DND-41 (cell line): ENCODE measurements at regions not wholly inside any gene's neighbourhood (a gene's known extent, or its start where the extent isn't known, plus 50 kb on each side); places are given as distances from the start of the nearest gene placed in this dataset.

Source experiments
- ATAC-seq: fragments of 200-7000 bp; cut with Tn5 transposase; 3 replicates; pipeline ENCODE4 v1.9.1; 2021; ENCODE audit warnings: low read depth; ENCODE audit not compliant: insufficient read depth
- DNase-seq: peaks from one replicate; pipeline ENCODE4 v3.0.0-alpha.2; 2020
- H2AFZ ChIP-seq: 2 replicates; pipeline ENCODE4 v1.6.0; 2012; ENCODE audit warnings: low read depth, low read length
- H3K27ac ChIP-seq: 2 replicates; pipeline ENCODE4 v1.5.1; 2012; ENCODE audit warnings: low read length, inconsistent platforms
- H3K27me3 ChIP-seq: fragments of 200-600 bp; sonication (generic); 2 replicates; pipeline ENCODE4 v1.6.0; 2012; ENCODE audit warnings: low read length, mild to moderate bottlenecking, inconsistent platforms; ENCODE audit not compliant: insufficient read depth, poor library complexity
- H3K36me3 ChIP-seq: 2 replicates; pipeline ENCODE4 v1.5.1; 2012; ENCODE audit warnings: low read length, inconsistent platforms; ENCODE audit not compliant: insufficient read depth
- H3K4me1 ChIP-seq: 2 replicates; pipeline ENCODE4 v1.5.1; 2012; ENCODE audit warnings: mild to moderate bottlenecking, low read length; ENCODE audit not compliant: insufficient read depth
- H3K4me2 ChIP-seq: 2 replicates; pipeline ENCODE4 v1.6.0; 2012; ENCODE audit warnings: mild to moderate bottlenecking, moderate library complexity, low read length, inconsistent platforms; ENCODE audit not compliant: insufficient read depth
- H3K4me3 ChIP-seq, 2 experiments: fragments of 200-600 bp in 1 of 2; shearing (Covaris generic) in 1 of 2; 2 replicates each; pipeline ENCODE4 v1.5.1; 2012 to 2016; ENCODE audit warnings: inconsistent platforms in 2 of 2, low read length in 2 of 2, mild to moderate bottlenecking in 2 of 2, low read depth in 1 of 2, moderate library complexity in 1 of 2
- H3K79me2 ChIP-seq: 2 replicates; pipeline ENCODE4 v1.6.0; 2012; ENCODE audit warnings: low read length, inconsistent platforms; ENCODE audit not compliant: insufficient read depth
- H3K9ac ChIP-seq: 2 replicates; pipeline ENCODE4 v1.6.0; 2012; ENCODE audit warnings: low read depth, mild to moderate bottlenecking, inconsistent platforms, low read length, moderate library complexity
- H3K9me3 ChIP-seq: 2 replicates; pipeline ENCODE4 v1.5.1; 2012; ENCODE audit warnings: low read length, moderate library complexity, mild to moderate bottlenecking, inconsistent platforms; ENCODE audit not compliant: insufficient read depth, severe bottlenecking
- H4K20me1 ChIP-seq: 2 replicates; pipeline ENCODE4 v1.6.0; 2012; ENCODE audit warnings: low read length; ENCODE audit not compliant: insufficient read depth
- EZH2 ChIP-seq: IDR thresholded peaks from 3 replicates; pipeline ENCODE4 v1.6.1; 2012; ENCODE audit warnings: borderline replicate concordance, low read depth, mild to moderate bottlenecking, moderate library complexity, low read length, inconsistent platforms; ENCODE audit not compliant: severe bottlenecking
- TF ChIP-seq, protein P1 (sequence below): IDR thresholded peaks from 2 replicates; pipeline ENCODE4 v1.5.1; 2012; ENCODE audit warnings: borderline replicate concordance, low read length, moderate library complexity, mild to moderate bottlenecking; ENCODE audit not compliant: poor library complexity, severe bottlenecking; ENCODE audit errors: extremely low read depth

DNA sequence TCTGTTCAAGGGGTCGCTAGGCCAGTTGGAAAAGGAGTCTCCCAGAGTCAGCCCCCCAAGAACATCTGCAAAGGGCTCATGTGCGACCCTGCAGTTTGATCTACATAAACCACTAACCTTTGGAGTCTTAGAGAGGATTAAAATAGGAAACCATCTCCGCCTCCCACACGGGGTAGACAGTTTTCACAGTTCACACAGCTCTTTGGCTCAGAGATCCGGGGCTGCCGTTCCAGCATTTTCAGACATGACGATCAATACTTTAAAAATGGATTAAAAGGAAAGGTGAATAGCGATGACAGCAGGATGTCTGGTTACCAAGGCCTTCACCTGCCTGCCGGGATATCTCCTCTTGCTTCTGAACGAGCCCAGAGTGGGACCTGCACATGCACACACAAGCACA lies 59.8 kb upstream of the BCL11B start:
- Histone ChIP-seq H3K4me3 (no peak overlapping the region), H3K36me3 (no peaks in the 10 kb centered on the region), H3K9ac (no peak overlapping the region), H3K4me1 (no peaks in the 10 kb centered on the region), H3K27ac (no peak overlapping the region), H2AFZ (no peak overlapping the region), H3K27me3 (peaks cover 3% of the 10 kb centered on the region), H4K20me1 (no peaks in the 10 kb centered on the region), H3K9me3 (no peaks in the 10 kb centered on the region), H3K79me2 (no peaks in the 10 kb centered on the region), H3K4me2 (no peak overlapping the region)
- no peak for TF ChIP-seq EZH2
- TF ChIP-seq, protein P1, sequence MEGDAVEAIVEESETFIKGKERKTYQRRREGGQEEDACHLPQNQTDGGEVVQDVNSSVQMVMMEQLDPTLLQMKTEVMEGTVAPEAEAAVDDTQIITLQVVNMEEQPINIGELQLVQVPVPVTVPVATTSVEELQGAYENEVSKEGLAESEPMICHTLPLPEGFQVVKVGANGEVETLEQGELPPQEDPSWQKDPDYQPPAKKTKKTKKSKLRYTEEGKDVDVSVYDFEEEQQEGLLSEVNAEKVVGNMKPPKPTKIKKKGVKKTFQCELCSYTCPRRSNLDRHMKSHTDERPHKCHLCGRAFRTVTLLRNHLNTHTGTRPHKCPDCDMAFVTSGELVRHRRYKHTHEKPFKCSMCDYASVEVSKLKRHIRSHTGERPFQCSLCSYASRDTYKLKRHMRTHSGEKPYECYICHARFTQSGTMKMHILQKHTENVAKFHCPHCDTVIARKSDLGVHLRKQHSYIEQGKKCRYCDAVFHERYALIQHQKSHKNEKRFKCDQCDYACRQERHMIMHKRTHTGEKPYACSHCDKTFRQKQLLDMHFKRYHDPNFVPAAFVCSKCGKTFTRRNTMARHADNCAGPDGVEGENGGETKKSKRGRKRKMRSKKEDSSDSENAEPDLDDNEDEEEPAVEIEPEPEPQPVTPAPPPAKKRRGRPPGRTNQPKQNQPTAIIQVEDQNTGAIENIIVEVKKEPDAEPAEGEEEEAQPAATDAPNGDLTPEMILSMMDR, result no peak
- ATAC-seq, result no peak
- DNase-seq, result no peak

DNA sequence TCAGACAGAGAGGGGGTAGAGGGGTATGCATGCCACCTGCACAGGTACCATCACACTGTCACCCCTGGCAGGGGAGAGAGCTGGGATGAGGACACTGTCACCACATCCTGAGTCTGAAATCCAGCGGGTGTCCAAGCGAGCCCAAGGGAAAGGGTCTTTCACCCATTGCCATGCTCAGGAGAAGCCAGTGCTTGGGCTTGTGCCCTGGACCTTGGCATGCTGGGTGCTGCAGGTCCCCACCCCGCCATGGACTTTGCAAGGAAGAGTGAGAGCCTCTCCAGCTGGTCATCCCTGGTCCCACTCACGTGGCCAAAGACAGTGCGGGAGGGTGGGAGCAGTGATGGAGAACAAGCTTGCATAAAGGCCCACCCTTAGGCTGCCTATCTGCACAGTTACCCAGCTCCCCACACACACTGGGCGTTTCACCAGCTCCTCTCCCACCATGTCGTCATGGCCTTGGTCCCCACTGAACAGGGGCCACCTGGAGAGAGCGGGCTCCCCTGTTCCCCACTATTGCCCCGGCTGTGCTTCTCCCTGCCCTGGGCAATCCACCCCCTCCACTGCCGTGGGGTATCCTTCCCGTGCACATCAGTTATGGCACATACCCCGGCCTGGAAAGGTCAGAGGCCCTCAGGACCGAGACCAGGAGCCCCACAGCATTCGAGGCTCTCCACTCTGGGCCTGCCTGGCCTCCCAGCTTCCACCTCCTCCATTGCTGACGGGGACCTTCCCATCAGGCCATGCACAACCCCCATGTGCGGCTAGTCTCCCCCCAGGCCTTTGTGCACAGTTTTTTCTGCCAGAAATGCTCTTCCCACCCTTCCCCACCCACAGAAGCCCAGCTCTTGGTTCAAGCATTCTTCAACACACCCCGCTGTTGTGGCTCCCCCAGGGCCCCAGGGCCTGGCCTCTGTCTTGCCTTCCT lies 58.6 kb upstream of the BCL11B start:
- no peak overlapping the region for H3K4me2 ChIP-seq
- ATAC-seq, result no peak

DNA sequence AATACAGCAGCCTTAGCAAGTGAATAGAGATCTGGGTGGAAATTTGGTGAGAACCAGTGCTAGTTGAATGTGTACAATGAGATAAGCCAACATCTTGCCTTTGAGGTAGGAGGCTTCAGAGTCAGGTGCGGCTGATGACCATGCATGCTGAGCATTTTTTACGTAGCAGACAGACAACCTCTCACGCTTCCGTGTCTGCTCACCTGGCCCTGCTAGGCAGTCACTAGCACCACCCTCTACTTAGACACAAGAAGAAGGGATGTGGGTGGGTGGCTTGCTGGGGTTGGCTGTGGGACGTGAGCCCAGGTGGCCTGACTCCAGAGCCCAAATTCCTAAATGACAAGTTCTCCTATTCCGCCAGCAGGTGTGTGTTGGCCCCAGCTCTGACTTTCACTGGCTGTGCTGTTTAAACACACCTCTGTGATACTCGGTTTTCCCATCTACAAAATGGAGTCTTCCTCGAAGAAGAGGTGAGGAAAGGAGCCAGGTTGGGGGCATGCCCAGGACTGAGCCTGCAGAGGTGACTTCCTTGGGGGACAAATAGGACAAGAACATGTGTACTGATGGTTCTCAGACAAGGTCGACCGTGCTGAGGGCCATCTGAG lies 57.8 kb upstream of the BCL11B start:
- no peaks in the 10 kb centered on the region for H4K20me1 ChIP-seq
- H3K4me1 ChIP-seq, result no peaks in the 10 kb centered on the region
- no peak overlapping the region for H3K27ac ChIP-seq
- no peak overlapping the region for H3K4me3 ChIP-seq
- ATAC-seq (no peak), DNase-seq (no peak)
- H3K4me2 ChIP-seq, result no peak overlapping the region
- peaks cover 3% of the 10 kb centered on the region for H3K27me3 ChIP-seq
- H3K36me3 ChIP-seq, result no peaks in the 10 kb centered on the region
- no peaks in the 10 kb centered on the region for H3K9me3 ChIP-seq
- no peak overlapping the region for H3K9ac ChIP-seq
- H2AFZ ChIP-seq, result no peak overlapping the region
- no peaks in the 10 kb centered on the region for H3K79me2 ChIP-seq
- TF ChIP-seq, protein P1, result no peak
- TF ChIP-seq EZH2, result no peak

More for the DNA sequence above, 58.6 kb upstream of the BCL11B start:
- Histone ChIP-seq H3K79me2 (no peaks in the 10 kb centered on the region), H3K27me3 (peaks cover 3% of the 10 kb centered on the region), H3K4me1 (no peaks in the 10 kb centered on the region), H3K27ac (no peak overlapping the region), H4K20me1 (no peaks in the 10 kb centered on the region), H3K36me3 (no peaks in the 10 kb centered on the region), H3K9me3 (no peaks in the 10 kb centered on the region), H3K4me3 (no peak overlapping the region), H2AFZ (no peak overlapping the region), H3K9ac (no peak overlapping the region)
- no peak for DNase-seq
- TF ChIP-seq EZH2, result no peak
- TF ChIP-seq, protein P1, result no peak
